Activated CD8-positive, alpha-beta memory T cell treated with anti-CD3 and anti-CD28 coated beads, Interleukin-2, amount 50 U/mL, for 1 hour (primary cell): ENCODE measurements at regions not wholly inside any gene's neighbourhood (a gene's known extent, or its start where the extent isn't known, plus 50 kb on each side); places are given as distances from the start of the nearest gene placed in this dataset.

ENCODE experiments used
- DNase-seq: peaks from one replicate; pipeline ENCODE4 v3.0.0-alpha.2; 2020; ENCODE audit errors: extremely low read depth

DNA sequence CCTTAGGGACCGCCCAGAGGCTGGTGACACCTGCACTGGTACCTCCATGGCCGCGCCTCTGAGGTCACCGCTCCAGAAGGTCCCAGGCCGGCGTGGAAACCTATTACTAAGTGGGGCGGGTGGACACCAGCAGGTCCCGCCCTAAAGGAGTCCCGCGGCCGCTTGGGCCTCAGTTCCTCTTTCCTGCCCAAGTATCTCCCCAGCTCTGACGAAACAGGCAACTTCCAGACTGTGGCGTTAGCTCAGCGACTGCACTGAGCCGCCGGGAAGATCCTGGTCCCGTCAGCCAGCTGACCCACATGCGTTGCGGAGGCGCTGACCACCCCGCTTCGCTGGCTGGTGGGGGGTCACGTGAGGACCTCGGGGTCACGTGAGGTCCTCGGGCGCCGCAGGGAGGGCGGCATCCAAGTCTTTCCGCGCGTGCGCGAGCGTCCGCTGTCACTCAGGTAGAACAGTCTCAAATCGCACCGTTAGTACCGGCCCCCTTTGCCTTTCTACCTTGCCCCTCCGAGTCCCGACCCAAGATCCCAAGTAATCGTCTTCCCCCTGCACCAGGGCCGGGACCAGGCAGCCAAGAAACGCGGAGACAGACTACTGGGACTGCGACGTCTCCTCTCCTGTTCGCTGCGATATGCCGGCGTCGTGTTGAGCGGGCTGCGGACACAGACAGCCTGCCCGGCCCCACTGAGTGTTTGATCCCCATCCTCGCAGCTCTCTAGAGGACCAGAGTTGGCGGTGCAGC is 53.7 kb upstream of the KDM4C start:
- peak; percentile 63 for DNase-seq

DNA sequence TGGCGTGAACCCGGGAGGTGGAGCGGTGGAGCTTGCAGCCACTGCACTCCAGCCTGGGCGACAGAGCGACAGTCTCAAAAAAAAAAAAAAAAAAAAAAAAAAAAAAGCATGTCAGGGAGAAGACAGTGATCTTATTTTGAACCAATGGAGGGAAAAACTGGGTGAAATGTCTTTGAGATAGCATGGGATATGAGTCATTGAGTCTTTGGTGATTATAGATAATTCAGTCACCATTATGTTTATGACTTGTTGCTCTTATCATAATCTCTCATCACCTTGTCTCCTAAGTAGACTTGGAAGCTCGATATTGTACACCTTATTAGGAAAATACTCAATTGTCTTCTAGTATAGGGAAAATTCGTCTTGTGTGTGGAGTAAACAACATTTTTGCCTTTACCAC is 55.1 kb upstream of the KDM4C start:
- no peak for DNase-seq

DNA sequence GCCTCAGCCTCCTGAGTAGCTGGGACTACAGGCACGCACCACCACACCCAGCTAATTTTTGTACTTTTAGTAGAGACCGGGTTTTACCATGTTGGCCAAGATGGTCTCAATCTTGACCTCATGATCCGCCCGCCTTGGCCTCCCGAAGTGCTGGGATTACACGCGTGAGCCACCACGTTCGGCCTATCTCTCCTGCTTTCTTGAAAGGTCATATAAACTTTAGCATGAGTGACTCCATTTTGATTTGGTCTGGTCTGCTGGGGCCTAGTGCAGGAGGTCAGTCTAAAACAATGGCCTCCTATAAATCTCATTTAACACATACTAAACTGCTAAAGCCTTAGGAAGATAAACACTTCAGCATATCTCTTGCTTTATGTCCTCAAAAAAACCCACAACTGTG is 50.6 kb upstream of the GLDC start:
- no peak for DNase-seq

DNA sequence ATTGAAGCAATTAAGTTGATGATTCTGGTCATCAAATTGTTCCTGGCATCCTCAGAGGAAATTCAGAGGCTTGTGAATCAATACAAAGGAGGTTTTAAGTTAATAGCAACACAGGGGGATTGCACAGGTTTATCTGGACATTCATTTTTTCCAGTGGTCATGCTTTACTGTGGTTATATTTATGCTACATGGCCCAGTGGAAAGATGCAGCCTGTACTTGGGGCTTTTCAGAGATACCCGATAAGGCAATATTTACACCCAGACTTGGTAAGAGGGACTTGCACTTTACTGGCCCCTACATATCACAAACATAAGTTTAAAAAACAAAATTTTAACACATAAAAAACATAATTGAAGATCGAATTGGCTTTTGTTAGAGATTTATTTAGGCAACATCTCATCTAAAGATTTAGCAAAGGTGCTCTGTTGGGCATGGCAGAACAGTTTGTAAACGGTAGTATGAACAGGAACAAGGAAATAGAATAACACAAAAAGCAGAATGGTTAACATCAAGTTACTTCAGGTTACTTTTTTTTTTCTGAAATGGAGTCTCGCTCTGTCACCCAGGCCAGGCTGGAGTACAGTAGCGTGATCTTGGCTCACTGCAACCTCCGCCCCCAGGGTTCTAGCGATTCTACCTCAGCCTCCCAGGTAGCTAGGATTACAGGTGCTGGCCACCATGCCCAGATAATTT is 49.7 kb upstream of the GLDC start:
- no peak for DNase-seq
